SU-DHL-6 (cell line): ENCODE measurements at regions not wholly inside any gene's neighbourhood (a gene's known extent, or its start where the extent isn't known, plus 50 kb on each side); places are given as distances from the start of the nearest gene placed in this dataset.

ENCODE experiments used
- CTCF ChIP-seq: fragments of 200-600 bp; sonication (generic); IDR thresholded peaks from one replicate; pipeline ENCODE4 v1.5.1; 2017; ENCODE audit warnings: antibody characterized with exemption, mild to moderate bottlenecking, low read length, moderate library complexity; ENCODE audit not compliant: insufficient read depth, poor library complexity, severe bottlenecking
- EZH2phosphoT487 ChIP-seq: fragments of 200-600 bp; sonication (generic), shearing (Covaris generic); conservative IDR thresholded peaks from 2 replicates; pipeline ENCODE4 v1.6.1; 2018; ENCODE audit warnings: mild to moderate bottlenecking, antibody characterized with exemption, low read length, moderate library complexity, mixed read lengths

- TF ChIP-seq CTCF (no peak), EZH2phosphoT487 (no peak)
These were observed 988.3 kb upstream of the GYPC start for GRCh38 chr2:125667630-125668029.
